Cardiac muscle cell (in vitro differentiated cells and primary cell): ENCODE measurements at regions not wholly inside any gene's neighbourhood (a gene's known extent, or its start where the extent isn't known, plus 50 kb on each side); places are given as distances from the start of the nearest gene placed in this dataset.

Experiments
- DNase-seq, 2 donors: peaks; one replicate each; pipeline versions ENCODE4 v3.0.0 to v3.0.0-alpha.2; 2010 to 2017; ENCODE audit warnings: low read depth in 1 of 2, low spot score in 1 of 2
- H3K27ac ChIP-seq: fragments of 200-600 bp; sonication (generic); 2 replicates; pipeline ENCODE4 v1.5.1; 2016
- H3K27me3 ChIP-seq: fragments of 200-600 bp; sonication (generic); 2 replicates; pipeline ENCODE4 v1.6.0; 2016; ENCODE audit warnings: control low read depth
- H3K36me3 ChIP-seq: fragments of 200-600 bp; sonication (generic); 2 replicates; pipeline ENCODE4 v1.5.1; 2016; ENCODE audit warnings: control low read depth
- H3K4me1 ChIP-seq: fragments of 200-600 bp; sonication (generic); 2 replicates; pipeline ENCODE4 v1.8.1; 2017; ENCODE audit warnings: low read depth, mild to moderate bottlenecking, mixed run types
- H3K4me3 ChIP-seq: fragments of 200-600 bp; sonication (generic); 2 replicates; pipeline ENCODE4 v1.5.1; 2016; ENCODE audit warnings: mild to moderate bottlenecking
- H3K9me3 ChIP-seq: fragments of 200-600 bp; sonication (generic); 2 replicates; pipeline ENCODE4 v1.5.1; 2017; ENCODE audit warnings: low read depth, mild to moderate bottlenecking, control low read depth
- TF ChIP-seq, protein P1 (sequence below): IDR thresholded peaks from 2 replicates; pipeline ENCODE4 v1.5.1; 2012; ENCODE audit warnings: low read depth, mild to moderate bottlenecking, low read length

GRCh38 chr13:34772206-34772605 is 169.9 kb upstream of the NBEA start:
- TF ChIP-seq, protein P1, sequence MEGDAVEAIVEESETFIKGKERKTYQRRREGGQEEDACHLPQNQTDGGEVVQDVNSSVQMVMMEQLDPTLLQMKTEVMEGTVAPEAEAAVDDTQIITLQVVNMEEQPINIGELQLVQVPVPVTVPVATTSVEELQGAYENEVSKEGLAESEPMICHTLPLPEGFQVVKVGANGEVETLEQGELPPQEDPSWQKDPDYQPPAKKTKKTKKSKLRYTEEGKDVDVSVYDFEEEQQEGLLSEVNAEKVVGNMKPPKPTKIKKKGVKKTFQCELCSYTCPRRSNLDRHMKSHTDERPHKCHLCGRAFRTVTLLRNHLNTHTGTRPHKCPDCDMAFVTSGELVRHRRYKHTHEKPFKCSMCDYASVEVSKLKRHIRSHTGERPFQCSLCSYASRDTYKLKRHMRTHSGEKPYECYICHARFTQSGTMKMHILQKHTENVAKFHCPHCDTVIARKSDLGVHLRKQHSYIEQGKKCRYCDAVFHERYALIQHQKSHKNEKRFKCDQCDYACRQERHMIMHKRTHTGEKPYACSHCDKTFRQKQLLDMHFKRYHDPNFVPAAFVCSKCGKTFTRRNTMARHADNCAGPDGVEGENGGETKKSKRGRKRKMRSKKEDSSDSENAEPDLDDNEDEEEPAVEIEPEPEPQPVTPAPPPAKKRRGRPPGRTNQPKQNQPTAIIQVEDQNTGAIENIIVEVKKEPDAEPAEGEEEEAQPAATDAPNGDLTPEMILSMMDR = no peak
- H3K9me3 ChIP-seq = no peaks in the 10 kb centered on the region
- no peak for DNase-seq

GRCh38 chr13:34772881-34773280 is 169.2 kb upstream of the NBEA start:
- no peaks in the 10 kb centered on the region for H3K36me3 ChIP-seq
- DNase-seq = no peak
- H3K27me3 ChIP-seq = no peaks in the 10 kb centered on the region
- no peak overlapping the region for H3K4me3 ChIP-seq
- TF ChIP-seq, protein P1 = no peak
- H3K27ac ChIP-seq = no peak overlapping the region
- no peaks in the 10 kb centered on the region for H3K9me3 ChIP-seq
- H3K4me1 ChIP-seq = no peaks in the 10 kb centered on the region

More at GRCh38 chr13:34772206-34772605, 169.9 kb upstream of the NBEA start:
- Histone ChIP-seq H3K4me3 (no peak overlapping the region), H3K27ac (no peak overlapping the region), H3K4me1 (no peaks in the 10 kb centered on the region), H3K36me3 (no peaks in the 10 kb centered on the region), H3K27me3 (no peaks in the 10 kb centered on the region)

GRCh38 chr13:34776390-34776981 is 165.6 kb upstream of the NBEA start:
- H3K4me1 ChIP-seq = no peaks in the 10 kb centered on the region
- no peak overlapping the region for H3K4me3 ChIP-seq
- H3K27ac ChIP-seq = no peak overlapping the region
- H3K9me3 ChIP-seq = no peaks in the 10 kb centered on the region
- no peaks in the 10 kb centered on the region for H3K27me3 ChIP-seq
- no peaks in the 10 kb centered on the region for H3K36me3 ChIP-seq
- DNase-seq = no peak
- TF ChIP-seq, protein P1 = no peak

DNA sequence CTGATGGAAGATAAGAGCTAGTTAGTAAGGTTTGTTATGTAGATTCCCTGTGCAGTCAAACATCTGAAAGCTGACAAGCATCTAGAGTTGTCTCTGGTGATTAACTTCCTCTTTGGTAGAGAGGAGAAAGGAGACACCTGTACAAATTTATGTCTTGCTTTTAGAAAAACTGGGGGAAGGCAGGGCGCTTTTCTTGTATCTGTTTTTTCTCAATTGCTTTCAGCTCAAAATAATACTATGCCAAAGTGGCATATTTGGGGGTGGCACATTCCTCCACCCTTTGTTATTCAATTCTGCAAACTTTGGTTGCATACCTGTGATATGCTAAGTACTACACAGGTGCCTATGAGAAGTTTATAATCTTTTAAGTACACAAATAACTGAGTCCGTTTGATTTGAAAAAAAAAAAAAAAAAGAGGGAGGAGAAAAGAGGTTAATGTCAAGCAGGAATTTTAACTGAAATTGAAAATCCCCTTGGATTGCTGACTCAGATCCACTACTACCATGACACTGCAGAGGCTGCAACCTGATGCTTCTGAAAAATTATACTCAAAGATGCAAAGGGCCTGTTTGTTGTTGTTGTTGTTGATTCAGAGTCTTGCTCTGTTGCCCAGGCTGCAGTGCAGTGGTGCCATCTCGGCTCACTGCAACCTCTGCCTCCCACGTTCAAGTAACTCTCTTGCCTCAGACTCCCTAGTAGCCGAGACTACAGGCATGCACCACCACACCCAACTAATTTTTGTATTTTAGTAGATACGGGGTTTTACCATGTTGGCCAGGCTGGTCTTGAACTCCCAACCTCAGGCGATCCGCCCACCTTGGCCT is 164.8 kb upstream of the NBEA start:
- Histone ChIP-seq H3K27ac (no peak overlapping the region), H3K4me1 (no peaks in the 10 kb centered on the region), H3K4me3 (no peak overlapping the region), H3K36me3 (no peaks in the 10 kb centered on the region), H3K27me3 (no peaks in the 10 kb centered on the region), H3K9me3 (no peaks in the 10 kb centered on the region)
- DNase-seq = no peak
- TF ChIP-seq, protein P1 = no peak

DNA sequence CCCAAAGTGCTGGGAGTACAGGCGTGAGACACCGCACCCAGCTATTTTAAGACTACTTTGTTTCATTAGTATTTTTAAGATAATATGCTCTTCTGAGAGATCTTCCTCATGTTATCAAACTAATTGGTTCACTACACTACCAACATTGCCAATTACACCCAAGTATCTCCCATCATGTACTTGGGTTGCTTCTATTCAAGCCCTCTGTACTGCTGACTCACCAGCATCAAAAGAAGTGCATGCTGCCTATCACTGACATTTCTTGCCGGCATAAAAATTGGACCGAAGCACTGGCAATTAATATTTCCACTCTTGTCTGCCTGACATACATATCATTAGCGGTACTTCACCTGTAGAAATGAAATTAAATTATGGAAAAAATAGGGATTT is 164.2 kb upstream of the NBEA start:
- Histone ChIP-seq H3K27ac (no peak overlapping the region), H3K27me3 (no peaks in the 10 kb centered on the region), H3K4me3 (no peak overlapping the region), H3K36me3 (no peaks in the 10 kb centered on the region), H3K9me3 (no peaks in the 10 kb centered on the region), H3K4me1 (no peaks in the 10 kb centered on the region)
- DNase-seq = no peak
- TF ChIP-seq, protein P1 = no peak
